LHCN-M2 (cell line): ENCODE measurements at regions not wholly inside any gene's neighbourhood (a gene's known extent, or its start where the extent isn't known, plus 50 kb on each side); places are given as distances from the start of the nearest gene placed in this dataset.

ENCODE experiments used
- DNase-seq: peaks from one replicate; pipeline ENCODE4 v3.0.0-alpha.2; 2012; ENCODE audit warnings: low read depth

DNA sequence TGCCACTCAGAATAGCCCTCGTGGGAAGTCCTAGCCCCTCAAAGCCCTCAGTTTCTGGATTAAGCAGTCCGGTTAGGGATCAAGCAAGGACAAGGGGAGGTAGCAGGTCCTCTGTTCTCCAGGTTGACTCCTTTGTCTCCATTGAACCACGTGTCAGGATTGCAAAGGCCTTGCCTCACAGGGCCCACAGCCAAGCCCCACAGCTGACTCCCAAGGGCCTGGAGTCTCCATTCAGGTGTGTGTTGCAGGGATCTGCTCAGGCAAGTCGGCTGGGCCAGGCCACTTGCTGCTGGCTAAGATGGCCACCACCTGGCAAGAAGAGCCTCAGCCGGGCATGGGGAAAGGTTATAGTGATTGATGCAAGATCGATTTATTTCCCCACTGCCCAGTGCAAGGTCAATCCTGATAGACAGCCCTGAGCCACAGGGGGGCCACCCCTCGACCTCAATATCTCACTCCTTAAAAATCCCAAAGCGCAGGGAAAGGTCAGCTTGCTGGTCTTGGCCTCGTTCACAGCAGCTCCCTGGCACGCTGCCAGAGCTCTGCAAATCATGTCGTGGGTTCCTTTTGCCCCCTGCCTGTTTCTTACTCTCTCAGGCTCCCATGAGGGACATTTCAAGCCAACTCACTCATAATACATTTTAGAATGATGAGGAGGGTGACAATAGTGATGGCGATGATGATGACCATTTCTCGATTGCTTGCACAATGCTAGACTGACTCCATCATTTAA is 75.9 kb downstream of the EDN3 start:
- DNase-seq, result no peak

DNA sequence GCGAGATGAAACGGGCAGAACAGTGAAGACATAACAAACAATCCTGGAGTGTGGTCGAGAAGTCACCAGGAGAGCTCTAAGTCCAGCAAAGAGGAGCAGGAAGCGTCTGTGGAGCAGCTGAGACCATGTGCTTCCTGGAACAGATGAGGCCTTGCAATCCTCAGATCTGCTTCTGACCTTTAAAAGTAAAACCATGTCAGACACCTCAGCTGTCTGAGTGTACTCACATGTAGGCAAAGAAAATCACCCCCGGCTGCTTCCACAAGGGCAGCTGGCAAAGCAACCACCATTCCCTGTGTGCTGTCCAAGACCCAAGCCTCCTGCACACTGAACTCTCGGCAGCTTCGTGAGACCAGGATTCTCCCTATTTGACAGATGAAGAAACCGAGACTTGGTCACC is 76.6 kb downstream of the EDN3 start:
- no peak for DNase-seq

DNA sequence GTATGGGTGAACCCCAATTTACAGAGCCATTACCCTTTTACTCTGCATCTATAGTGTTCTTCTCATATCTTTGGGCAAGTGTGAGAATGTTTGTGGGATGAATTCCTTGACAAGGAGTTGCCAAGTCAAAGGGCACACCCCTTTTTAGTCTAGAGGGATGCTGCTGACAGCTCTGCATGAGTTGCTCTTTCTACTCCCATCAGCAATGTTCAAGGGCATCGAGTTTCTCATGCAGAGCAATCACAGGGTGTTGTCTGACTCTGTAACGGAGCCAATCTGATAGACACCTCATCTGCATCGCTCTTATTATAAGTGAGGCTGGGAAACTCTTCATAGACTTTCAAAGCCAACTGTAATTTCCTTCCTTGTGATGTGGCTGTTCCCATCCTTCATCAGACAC is 77.4 kb downstream of the EDN3 start:
- DNase-seq, result no peak

DNA sequence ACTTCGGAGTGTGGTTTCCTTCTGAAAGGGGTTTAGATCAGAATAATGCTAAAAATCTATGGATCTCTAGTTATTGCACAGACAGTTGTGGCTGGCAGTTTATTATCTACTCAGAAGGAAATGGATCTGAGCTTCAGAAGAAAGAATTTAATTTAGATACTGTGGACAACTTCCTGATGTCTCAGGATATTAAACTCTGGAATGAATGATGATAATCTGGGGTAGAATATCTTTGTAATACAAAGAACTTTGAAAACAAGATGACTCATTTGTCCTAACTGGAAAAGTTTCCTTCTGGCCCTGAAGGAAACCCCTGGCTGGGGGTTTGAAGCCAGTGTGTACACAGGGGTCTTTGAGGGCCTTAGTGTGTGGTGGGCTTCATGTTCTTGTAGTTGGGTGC is 78.0 kb downstream of the EDN3 start:
- DNase-seq, result no peak

DNA sequence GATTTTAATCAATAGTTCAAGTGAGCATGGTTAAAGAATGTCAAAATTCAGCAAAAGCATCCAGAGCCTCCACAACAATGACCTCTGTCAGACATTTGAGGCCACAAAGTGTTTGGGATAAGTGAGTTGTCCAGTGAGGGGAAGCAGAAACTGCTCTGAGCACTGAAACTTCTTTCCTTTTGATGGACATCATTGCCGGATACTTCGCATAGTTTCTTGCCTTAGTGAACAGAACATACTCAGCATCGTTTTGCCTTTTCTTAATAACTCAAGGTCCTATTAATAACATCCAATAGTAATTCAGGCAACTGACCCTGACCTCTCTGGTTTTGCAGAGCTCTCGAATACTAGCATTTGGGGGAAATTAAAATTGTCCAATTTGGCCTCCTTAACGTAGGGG is 78.6 kb downstream of the EDN3 start:
- no peak for DNase-seq

DNA sequence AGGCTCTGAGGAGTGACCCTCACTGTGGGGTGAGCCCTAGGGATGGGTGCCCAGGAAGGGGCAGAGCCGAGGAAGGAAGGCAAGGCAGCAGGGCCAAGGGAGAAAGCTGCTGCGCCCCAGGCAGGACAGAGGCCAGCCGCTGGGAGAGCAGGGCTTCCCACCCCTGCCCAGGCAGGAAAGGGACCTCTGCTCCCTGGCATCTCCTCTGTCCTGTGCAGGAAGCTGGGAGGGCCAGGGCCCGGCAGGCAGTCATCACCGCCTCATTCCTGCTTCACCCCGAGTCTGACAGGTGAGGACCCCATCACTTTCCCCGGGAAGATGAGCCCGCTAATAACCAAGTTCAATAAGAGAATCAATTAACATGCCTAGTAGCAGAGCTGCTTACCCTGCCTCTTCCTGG is 81.3 kb downstream of the EDN3 start:
- no peak for DNase-seq

DNA sequence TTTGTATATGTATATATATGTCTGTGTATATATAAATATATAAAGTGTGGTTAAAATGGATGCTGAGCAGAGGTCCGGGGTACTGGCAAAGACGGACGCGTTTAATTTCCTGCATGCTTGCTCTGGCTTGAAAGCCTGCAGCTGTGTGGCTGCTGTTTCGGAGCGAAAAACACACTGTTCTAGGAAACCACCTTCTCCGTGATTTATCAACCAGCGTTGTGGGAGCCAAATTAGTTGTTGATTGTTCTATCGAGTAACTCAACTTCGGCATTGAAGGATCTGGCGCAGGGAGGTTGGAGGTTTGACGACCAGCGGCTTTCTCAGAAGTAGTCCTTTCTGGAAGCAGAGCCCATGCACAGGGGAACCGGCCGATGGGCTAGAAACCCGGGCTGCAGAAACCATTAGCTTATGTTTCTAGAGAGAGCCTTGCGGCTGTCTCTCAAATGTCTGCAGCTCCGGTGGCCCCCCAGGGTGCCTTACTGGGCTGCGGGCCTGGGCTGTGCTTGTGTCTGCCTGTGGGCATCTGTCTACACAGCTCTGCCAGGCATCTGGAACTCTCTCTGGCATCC is 81.8 kb downstream of the EDN3 start:
- no peak for DNase-seq

DNA sequence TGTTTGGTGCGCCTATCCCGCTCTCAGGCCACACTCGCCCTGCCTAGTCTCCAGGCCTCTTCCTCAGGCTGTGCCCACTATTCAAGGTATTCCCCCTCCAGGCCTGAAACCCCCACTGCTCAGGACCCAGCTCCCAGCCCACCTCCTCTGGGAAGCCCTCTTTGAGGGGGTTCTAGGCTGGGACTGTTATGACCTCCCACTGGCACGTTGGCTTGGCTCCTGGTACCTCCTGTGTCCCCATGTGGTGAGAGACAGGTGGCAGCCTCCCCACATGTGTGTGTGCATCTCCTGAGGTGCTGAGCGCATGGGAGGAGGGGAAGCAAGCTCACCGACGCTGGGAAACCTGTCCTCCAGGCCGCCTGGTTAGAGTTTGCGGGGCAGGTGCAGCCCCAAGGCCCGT is 82.5 kb downstream of the EDN3 start:
- no peak for DNase-seq

DNA sequence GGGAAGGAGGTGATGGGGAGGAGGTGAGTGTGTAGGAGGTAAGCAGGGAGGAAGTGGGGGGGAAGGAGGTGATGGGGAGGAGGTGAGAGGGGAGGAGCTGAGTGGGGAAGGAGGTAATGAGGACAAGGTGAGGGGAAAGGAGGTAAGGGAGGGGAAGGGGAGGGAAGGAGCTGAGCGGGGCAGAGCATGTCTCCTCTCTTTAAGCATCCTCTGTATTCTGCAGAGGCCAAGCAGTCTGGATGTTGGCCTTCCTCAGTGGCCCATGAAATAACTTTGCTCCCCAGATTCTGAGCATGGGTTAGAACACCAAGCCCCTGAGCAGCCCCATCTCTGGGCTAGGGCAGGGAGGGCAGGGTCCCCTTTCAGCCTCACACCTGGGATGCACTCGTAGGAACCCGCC is 84.6 kb downstream of the EDN3 start:
- no peak for DNase-seq

DNA sequence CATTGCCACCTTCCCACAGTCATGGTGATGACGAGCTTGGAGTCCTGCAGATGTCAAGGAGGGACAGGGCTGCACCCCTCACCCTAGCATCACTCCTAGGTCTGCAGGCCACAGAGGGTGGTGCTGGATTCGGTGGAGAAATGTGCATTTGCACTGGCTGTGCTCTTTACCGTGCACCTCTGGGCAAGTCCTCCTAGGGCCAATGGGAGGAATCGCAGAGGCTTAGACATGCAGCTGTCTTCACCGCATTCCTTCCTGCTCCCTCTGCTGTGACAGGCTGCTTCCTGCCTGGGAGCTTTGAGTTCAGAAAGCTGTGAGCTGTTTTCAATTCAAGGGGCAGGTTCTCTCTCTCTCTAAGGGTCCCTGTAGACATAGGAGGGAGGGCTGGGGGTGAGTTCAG is 85.1 kb downstream of the EDN3 start:
- DNase-seq, result no peak

DNA sequence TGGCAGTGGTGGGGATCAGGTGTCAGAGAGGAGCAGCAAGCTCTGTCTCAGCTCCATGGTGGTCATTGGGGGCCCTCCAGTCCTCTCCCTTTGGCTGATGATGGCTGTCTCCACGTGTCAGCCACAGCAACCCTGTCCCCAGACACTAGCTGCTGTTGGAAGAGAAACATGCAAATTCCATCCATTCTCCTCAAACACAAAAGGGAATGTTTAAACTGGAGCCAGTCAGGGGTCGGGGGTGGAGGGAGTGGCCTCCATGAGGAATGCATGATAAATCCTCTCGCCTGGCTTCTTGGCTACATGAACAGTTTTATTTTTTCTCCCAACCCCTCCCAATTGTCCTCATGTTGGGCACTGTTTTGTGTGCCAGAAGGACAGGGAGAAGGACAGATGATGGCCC is 86.4 kb downstream of the EDN3 start:
- no peak for DNase-seq

DNA sequence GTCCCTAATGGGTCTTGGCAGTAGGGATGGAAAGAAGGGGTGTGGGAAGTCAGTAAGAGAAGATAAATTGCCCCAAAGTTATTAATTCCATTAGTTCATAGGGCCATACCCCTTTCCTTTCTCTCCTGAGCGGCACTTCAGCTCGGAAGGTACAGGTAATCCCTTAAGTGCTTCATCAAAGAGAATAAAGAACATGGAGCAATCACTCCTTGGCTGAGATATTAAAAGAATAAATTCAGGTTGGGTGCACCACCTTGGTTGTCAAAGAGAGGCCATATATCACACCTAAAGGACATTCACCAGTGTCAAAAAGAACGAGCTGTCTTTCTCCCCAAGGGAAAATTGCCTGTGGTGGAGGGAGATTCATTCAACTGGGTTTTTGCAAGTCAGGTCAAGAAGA is 87.5 kb downstream of the EDN3 start:
- no peak for DNase-seq

DNA sequence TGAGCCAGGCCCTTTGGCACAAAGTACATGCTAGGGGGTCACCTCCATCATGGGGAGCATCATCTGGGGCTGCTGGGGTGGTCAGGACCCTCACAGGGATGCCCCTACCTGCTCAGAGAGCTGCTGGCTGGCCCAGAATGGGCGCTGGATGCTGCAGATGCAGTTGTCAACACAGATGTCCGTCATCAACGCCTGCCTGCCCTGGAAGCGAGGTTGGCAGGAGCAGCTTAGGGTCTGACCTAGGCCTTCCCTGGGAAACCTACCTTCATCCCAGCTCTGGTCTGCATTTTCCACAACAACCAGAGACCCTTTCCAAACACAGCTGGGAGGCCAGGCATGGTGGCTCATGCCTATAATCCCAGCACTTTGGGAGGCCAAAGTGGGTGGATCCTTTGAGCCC is 88.0 kb downstream of the EDN3 start:
- no peak for DNase-seq

DNA sequence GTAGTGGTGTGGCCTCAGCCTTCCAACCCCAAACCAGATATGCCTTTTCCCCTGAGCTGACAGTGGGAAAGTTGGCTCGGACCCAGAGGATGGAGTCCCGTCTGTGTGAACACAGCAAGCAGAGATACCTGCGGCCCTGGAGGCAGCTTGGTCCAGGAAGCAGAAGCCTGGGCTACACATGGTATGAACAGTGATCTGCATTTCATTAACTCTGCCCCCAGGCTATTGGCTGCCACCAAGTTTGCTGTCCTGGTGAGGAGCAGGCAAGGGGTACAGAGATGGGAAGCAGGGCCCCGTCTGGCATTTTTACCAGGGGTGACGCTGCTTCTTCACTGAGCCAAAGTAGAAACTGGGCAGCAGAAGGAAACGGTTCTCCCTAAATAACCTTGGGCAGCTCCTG is 90.0 kb downstream of the EDN3 start:
- DNase-seq, result no peak

DNA sequence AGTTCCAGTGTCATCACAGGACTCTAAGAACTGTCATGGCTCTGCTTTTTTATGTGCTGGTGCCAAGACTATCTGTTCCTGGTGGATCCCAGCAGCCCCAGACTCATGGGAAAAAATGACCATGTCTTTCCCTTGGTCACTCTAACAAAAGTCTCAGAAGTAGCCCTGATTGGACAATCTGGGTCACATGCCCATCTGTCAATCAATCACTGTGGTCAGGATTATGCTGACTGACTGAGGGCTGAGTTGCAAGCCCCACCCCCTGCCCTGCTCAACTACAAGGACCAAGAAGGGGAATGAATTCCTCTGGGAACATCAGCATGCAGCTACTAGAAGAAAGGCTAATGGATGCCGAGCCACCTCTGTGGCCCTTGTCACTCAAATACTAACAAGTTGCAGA is 91.6 kb downstream of the EDN3 start:
- no peak for DNase-seq

DNA sequence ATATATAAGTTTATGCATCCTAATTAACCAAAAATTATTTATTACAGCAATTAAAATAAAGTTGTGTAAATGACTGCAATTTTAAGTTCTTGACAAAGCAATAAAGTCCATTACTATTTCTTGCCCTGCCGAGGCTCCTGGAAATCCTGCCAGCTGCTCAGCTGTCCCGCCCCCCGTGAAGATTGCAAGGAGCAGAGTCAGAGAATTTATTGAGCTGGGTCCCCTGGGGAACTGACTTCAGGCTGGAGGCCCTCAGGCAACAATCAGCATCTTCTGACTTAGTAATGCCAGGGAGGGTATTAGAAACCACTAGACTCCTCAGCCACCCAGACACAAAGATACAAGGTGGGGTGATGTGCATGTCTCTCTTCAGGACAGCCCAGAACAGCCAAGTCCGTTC is 92.3 kb downstream of the EDN3 start:
- no peak for DNase-seq

DNA sequence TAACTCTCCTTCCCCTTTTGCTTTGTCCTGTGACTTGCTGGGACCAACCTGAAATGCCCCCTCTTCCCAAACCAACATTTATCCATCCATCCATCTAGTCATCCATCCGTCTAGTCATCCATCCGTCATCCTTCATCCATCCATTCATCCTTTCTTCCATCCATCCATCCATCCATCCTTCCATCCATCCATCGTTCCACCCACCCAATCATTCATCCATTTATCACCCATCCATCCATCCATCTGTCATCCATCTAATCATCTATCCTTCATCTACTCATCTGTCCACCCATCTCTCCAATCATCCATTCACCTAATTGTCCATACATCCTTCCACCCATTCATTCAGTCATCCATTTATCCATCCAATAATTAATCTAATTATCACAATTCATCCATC is 92.7 kb downstream of the EDN3 start:
- DNase-seq, result no peak

DNA sequence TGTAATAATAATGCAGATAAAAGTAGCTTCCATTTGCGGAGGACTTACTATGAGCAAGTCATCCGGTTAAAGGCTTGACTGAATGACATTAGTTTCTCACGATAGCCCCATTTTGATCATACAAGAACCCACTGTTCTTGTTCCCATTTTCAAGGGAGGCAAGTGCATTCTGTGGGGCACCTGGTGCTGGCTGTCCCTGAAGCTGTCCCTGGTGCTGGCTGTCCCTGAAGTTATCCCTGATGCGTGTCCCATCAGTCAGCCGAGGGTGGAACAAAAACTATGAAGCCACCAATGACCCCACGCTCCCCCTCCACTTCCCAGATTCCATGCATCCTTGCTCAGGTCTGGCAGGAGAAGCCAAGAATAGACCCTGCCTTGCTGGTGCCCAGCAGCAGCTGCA is 95.3 kb downstream of the EDN3 start:
- DNase-seq, result no peak

DNA sequence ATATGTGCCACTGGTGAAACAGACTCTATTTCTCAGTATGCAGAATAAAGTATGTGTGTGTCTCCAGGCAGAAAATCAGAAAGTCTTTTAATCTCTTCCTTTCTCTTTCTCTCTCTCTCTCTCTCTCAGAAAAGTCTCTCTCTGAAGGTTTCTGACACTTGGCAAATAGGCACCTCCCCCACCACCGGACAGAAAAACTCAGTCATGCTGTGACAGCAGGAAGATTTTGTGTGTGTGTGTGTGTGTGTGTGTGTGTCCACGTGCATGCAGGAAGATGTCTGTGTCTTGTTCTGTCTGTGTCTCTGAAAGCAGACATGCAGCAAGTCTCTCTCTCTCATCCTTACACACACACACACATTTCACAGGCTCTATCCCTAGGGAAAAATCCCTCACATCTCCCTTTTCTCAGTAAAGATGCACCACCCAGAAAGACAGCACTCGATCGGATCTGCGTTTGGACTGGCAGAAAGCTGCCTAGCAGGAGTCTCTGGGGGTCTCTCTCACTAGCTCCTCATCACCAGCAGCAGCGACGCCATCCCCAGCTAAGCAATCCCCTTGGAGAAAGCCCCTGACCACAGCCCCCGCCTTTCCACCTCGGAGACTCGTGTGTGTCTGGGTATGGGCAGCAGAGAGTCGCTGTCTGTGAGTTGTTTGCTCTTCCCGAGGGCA is 98.3 kb downstream of the EDN3 start:
- DNase-seq, result no peak

DNA sequence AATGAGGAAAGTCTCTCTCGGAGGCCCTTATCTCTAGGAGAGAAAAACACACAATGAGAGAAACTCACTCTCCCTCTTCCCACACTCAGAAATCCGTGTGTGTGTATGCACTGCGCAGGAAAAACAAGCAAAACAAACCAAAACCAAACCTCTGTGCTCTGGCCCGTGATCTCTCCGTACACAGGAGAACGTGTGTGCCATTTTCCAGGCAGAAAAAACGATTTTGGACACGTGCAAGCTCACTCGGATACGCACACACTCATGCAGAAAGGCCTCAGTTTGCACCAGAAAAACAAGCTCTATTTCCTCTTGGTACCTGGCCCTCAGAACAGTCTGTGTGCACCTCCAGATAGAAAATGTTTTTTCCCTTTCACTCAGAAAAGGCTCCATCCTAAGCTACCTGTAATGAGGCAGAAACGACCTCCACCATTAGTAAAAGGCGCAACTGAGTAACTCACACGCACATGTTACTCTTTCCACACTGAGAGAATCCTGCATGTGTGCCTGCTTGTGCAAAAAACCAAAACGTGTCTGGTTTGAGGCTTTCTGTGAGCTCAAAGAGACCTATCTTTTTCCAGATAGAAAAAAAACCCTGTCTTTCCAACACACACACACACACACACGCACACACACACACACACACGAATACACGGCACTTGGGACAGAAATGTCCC is 99.2 kb downstream of the EDN3 start:
- DNase-seq, result no peak

DNA sequence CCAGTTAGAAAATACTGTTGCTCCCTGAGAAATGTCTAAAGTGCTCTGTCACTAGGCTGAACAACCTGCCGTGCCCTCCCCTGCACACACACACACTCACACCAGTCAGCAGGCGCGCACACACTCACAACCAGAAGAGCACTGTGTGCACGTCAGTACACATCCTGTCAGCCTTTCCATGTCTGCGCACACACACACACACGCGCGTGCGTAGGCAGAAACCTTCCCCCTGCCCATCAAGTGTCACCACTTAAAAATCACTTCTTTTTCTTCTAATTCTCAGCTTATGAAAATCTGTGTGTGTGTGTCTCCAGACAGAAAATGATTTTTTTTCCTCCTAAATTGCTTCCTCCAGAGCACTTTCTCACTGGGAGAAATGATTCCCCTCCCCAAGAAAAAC is 100.3 kb downstream of the EDN3 start:
- DNase-seq, result no peak

DNA sequence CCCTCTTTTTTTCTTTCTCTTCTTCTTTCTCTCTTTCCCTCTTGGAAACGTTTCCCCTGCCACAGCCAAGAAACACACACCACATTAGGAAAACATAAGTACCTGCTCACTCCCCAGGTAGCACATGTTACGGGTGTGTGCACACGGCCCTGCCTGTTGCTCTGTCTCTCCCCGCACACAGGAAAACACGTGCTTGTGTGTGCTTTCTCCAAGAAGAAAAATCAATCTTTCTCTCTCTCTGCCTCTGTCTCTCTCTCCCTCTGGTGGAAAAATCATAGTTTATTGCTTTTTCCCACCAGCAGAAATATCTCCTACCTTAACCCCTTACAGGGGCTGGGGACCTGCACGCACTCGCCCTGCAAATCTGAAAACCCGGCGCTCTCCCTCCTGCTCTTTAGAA is 102.3 kb downstream of the EDN3 start:
- no peak for DNase-seq
